ENCODE measurements at regions not wholly inside any gene's neighbourhood (a gene's known extent, or its start where the extent isn't known, plus 50 kb on each side); places are given as distances from the start of the nearest gene placed in this dataset.

DNA sequence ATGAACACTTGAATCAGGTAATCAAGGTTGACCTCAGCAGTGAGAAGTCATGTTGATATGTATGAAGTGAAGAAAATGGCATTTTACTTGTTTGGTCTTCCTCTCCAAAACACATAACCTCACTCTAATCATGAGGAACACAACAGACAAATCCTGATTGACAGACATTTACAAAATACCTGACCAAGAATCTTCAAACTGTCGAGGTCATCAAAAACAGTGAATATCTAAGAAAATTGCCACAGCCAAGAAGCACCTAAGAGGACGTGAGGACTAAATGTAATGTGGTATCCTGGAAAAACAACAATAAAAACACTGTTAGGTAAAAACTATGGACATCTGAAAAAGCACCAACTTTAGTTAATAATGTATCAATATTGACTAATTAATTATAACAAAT, 129.5 kb upstream of the MAGEB18 start:
- Mint-ChIP-seq H3K9me3 (no peaks in the 10 kb centered on the region), H3K36me3 (no peaks in the 10 kb centered on the region), H3K27ac (no peak overlapping the region), H3K4me1 (peaks cover 3% of the 10 kb centered on the region; the same call in 1 of the 2 replicates), H3K27me3 (ENCODE audit: low read depth) (no peaks in the 10 kb centered on the region), H3K4me3 (no peak overlapping the region)
- no peak for DNase-seq (ENCODE audit: low spot score)
- ChIA-PET CTCF (no interaction called here), POLR2A (no interaction called here)
- no peak for ATAC-seq
- no peak for TF ChIP-seq FOXK1 (CRISPR knock-in tag; IDR thresholded peaks at IDR 0.05)
- no peak for TF ChIP-seq CREB1 (CRISPR knock-in tag; IDR thresholded peaks at IDR 0.05)
- no peak for TF ChIP-seq TEAD1 (CRISPR knock-in tag; IDR thresholded peaks at IDR 0.05)
- TF ChIP-seq PRDM15 (CRISPR knock-in tag; IDR thresholded peaks at IDR 0.05): no peak
- TF ChIP-seq PRRX2 (CRISPR knock-in tag; IDR thresholded peaks at IDR 0.05): no peak
- no peak for TF ChIP-seq TCF7 (CRISPR knock-in tag; IDR thresholded peaks at IDR 0.05; ENCODE audit: low read depth)

GRCh38 chrX:26019386-26019785, 118.8 kb upstream of the MAGEB18 start:
- peaks cover under 1% of the 10 kb centered on the region; the same call in 1 of the 2 replicates for H3K9me3 Mint-ChIP-seq
- H3K36me3 Mint-ChIP-seq: no peaks in the 10 kb centered on the region
- TF ChIP-seq CREM (CRISPR knock-in tag; IDR thresholded peaks at IDR 0.05): no peak
- ATAC-seq: no peak
- POLR2A ChIA-PET: no interaction called here
- no peaks in the 10 kb centered on the region for H3K4me1 Mint-ChIP-seq
- no peak overlapping the region for H3K4me3 Mint-ChIP-seq
- DNase-seq (ENCODE audit: low spot score): no peak
- no peaks in the 10 kb centered on the region; the same call in 1 of the 2 replicates for H3K27me3 Mint-ChIP-seq (ENCODE audit: low read depth)
- CTCF ChIA-PET: no interaction called here
- H3K27ac Mint-ChIP-seq: no peak overlapping the region

GRCh38 chrX:26026179-26026578, 112.0 kb upstream of the MAGEB18 start:
- no peaks in the 10 kb centered on the region; the same call in 1 of the 2 replicates for H3K27me3 Mint-ChIP-seq (ENCODE audit: low read depth)
- POLR2A ChIA-PET: no interaction called here
- ATAC-seq (no peak), DNase-seq (ENCODE audit: low spot score) (no peak)
- no peaks in the 10 kb centered on the region for H3K36me3 Mint-ChIP-seq
- no peaks in the 10 kb centered on the region for H3K4me1 Mint-ChIP-seq
- no peak overlapping the region for H3K27ac Mint-ChIP-seq
- no peak overlapping the region for H3K4me3 Mint-ChIP-seq
- no peaks in the 10 kb centered on the region for H3K9me3 Mint-ChIP-seq
- CTCF ChIA-PET: no interaction called here
- TF ChIP-seq IRF2 (CRISPR knock-in tag; IDR thresholded peaks at IDR 0.05; ENCODE audit: borderline replicate concordance, low read depth) (no peak), SOX15 (CRISPR knock-in tag; IDR thresholded peaks at IDR 0.05) (no peak), HMGXB4 (CRISPR knock-in tag; IDR thresholded peaks at IDR 0.05) (no peak), ZNF416 (CRISPR knock-in tag; IDR thresholded peaks at IDR 0.05) (no peak), TEAD1 (CRISPR knock-in tag; IDR thresholded peaks at IDR 0.05) (no peak), JAZF1 (CRISPR knock-in tag; IDR thresholded peaks at IDR 0.05) (no peak), FOXP4 (CRISPR knock-in tag; IDR thresholded peaks at IDR 0.05) (no peak), HMGA2 (CRISPR knock-in tag; IDR thresholded peaks at IDR 0.05) (no peak), NR3C1 (CRISPR knock-in tag; conservative IDR thresholded peaks at IDR 0.05; ENCODE audit: low read depth) (no peak), JUN (CRISPR knock-in tag; IDR thresholded peaks at IDR 0.05) (no peak), ATF6 (CRISPR knock-in tag; IDR thresholded peaks at IDR 0.05) (no peak), GABPB1 (CRISPR knock-in tag; IDR thresholded peaks at IDR 0.05) (no peak), SMAD4 (CRISPR knock-in tag; IDR thresholded peaks at IDR 0.05) (no peak)
- TF ChIP-seq, protein P1, sequence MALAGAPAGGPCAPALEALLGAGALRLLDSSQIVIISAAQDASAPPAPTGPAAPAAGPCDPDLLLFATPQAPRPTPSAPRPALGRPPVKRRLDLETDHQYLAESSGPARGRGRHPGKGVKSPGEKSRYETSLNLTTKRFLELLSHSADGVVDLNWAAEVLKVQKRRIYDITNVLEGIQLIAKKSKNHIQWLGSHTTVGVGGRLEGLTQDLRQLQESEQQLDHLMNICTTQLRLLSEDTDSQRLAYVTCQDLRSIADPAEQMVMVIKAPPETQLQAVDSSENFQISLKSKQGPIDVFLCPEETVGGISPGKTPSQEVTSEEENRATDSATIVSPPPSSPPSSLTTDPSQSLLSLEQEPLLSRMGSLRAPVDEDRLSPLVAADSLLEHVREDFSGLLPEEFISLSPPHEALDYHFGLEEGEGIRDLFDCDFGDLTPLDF (CRISPR knock-in tag; IDR thresholded peaks at IDR 0.05): no peak
- TF ChIP-seq, protein P2, sequence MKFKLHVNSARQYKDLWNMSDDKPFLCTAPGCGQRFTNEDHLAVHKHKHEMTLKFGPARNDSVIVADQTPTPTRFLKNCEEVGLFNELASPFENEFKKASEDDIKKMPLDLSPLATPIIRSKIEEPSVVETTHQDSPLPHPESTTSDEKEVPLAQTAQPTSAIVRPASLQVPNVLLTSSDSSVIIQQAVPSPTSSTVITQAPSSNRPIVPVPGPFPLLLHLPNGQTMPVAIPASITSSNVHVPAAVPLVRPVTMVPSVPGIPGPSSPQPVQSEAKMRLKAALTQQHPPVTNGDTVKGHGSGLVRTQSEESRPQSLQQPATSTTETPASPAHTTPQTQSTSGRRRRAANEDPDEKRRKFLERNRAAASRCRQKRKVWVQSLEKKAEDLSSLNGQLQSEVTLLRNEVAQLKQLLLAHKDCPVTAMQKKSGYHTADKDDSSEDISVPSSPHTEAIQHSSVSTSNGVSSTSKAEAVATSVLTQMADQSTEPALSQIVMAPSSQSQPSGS (CRISPR knock-in tag; IDR thresholded peaks at IDR 0.05; ENCODE audit: borderline replicate concordance, low read depth): no peak
- TF ChIP-seq, protein P3, sequence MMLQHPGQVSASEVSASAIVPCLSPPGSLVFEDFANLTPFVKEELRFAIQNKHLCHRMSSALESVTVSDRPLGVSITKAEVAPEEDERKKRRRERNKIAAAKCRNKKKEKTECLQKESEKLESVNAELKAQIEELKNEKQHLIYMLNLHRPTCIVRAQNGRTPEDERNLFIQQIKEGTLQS (CRISPR knock-in tag; conservative IDR thresholded peaks at IDR 0.05): no peak
